CD14-positive monocyte (primary cell): ENCODE measurements at regions not wholly inside any gene's neighbourhood (a gene's known extent, or its start where the extent isn't known, plus 50 kb on each side); places are given as distances from the start of the nearest gene placed in this dataset.

Experiments used
- DNase-seq, 3 donors: peaks; one replicate each; pipeline ENCODE4 v3.0.0-alpha.2; 2011 to 2022
- H2AFZ ChIP-seq: 2 replicates; pipeline ENCODE4 v1.6.0; 2012; ENCODE audit warnings: mild to moderate bottlenecking, low read depth, low read length, inconsistent platforms; ENCODE audit not compliant: insufficient read depth, poor library complexity, severe bottlenecking
- H3K27ac ChIP-seq, 2 donors: 1 replicate in 1 of 2; 2 replicates in 1 of 2; pipeline ENCODE4 v1.5.1; 2012 to 2013; ENCODE audit warnings: low read length in 2 of 2, control low read depth in 1 of 2, inconsistent platforms in 1 of 2, low read depth in 1 of 2, mild to moderate bottlenecking in 1 of 2
- H3K27me3 ChIP-seq, 2 donors: one replicate each; pipeline versions ENCODE4 v1.6.0 to v1.6.1; 2011 to 2013; ENCODE audit warnings: low read length in 2 of 2; ENCODE audit not compliant: control insufficient read depth in 2 of 2, insufficient read depth in 2 of 2
- H3K36me3 ChIP-seq, 2 donors: replicated peaks in 1 of 2; 1 replicate in 1 of 2; 2 replicates in 1 of 2; pipeline versions ENCODE4 v1.5.1 to v1.6.1; 2012 to 2013; ENCODE audit warnings: low read length in 2 of 2, control low read depth in 1 of 2, inconsistent platforms in 1 of 2, mild to moderate bottlenecking in 1 of 2; ENCODE audit not compliant: insufficient read depth in 2 of 2, control insufficient read depth in 1 of 2
- H3K4me1 ChIP-seq, 2 donors: 1 replicate in 1 of 2; 2 replicates in 1 of 2; pipeline versions ENCODE4 v1.5.1 to v1.6.1; 2012 to 2013; ENCODE audit warnings: low read length in 2 of 2, control low read depth in 1 of 2, inconsistent platforms in 1 of 2, mild to moderate bottlenecking in 1 of 2, moderate library complexity in 1 of 2; ENCODE audit not compliant: insufficient read depth in 2 of 2, control insufficient read depth in 1 of 2
- H3K4me2 ChIP-seq: replicated peaks from 2 replicates; pipeline ENCODE3; 2012; ENCODE audit warnings: low read length, moderate library complexity, mild to moderate bottlenecking; ENCODE audit not compliant: poor library complexity, severe bottlenecking; ENCODE audit errors: extremely low read depth
- H3K4me3 ChIP-seq, 3 experiments: fragments of 200-600 bp in 1 of 3; sonication (generic) in 1 of 3; replicated peaks in 1 of 3; 1 replicate in 2 of 3; 2 replicates in 1 of 3; pipeline ENCODE4 v1.5.1; 2011 to 2013; ENCODE audit warnings: low read length in 3 of 3, mild to moderate bottlenecking in 3 of 3, control low read depth in 2 of 3, low read depth in 2 of 3, inconsistent platforms in 1 of 3, moderate library complexity in 1 of 3
- H3K79me2 ChIP-seq: 2 replicates; pipeline ENCODE4 v1.6.0; 2012; ENCODE audit warnings: mild to moderate bottlenecking, control low read depth, inconsistent platforms, low read length, moderate library complexity; ENCODE audit not compliant: insufficient read depth
- H3K9ac ChIP-seq: 2 replicates; pipeline ENCODE4 v1.6.0; 2017; ENCODE audit warnings: low read length, mild to moderate bottlenecking; ENCODE audit not compliant: insufficient read depth, poor library complexity, severe bottlenecking
- H3K9me3 ChIP-seq, 2 donors: replicated peaks in 1 of 2; 1 replicate in 1 of 2; 2 replicates in 1 of 2; pipeline versions ENCODE4 v1.5.1 to v1.6.1; 2012 to 2013; ENCODE audit warnings: low read length in 2 of 2, control low read depth in 1 of 2; ENCODE audit not compliant: control insufficient read depth in 1 of 2, insufficient read depth in 1 of 2
- H4K20me1 ChIP-seq: 2 replicates; pipeline ENCODE4 v1.6.0; 2012; ENCODE audit warnings: mild to moderate bottlenecking, low read length, control low read depth, moderate library complexity; ENCODE audit not compliant: insufficient read depth
- H3K27ac Mint-ChIP-seq, 7 donors: one replicate each; pipeline ENCODE4 v1.8.0; 2020; ENCODE audit warnings: mild to moderate bottlenecking in 7 of 7, mixed read lengths in 7 of 7, moderate library complexity in 6 of 7, inconsistent platforms in 2 of 7
- H3K27me3 Mint-ChIP-seq, 3 donors: one replicate each; pipeline ENCODE4 v1.8.0; 2021 to 2022; ENCODE audit warnings: low read depth in 3 of 3, mild to moderate bottlenecking in 3 of 3, mixed read lengths in 3 of 3, moderate library complexity in 3 of 3, inconsistent platforms in 1 of 3
- H3K36me3 Mint-ChIP-seq, 2 donors: one replicate each; pipeline ENCODE4 v1.8.0; 2020; ENCODE audit warnings: mixed read lengths in 2 of 2, inconsistent platforms in 1 of 2, mild to moderate bottlenecking in 1 of 2
- H3K4me1 Mint-ChIP-seq: one replicate; pipeline ENCODE4 v1.8.0; 2020; ENCODE audit warnings: mild to moderate bottlenecking, mixed read lengths
- H3K4me3 Mint-ChIP-seq, 2 donors: one replicate each; pipeline ENCODE4 v1.8.0; 2020; ENCODE audit warnings: mild to moderate bottlenecking in 2 of 2, mixed read lengths in 2 of 2, moderate library complexity in 1 of 2
- H3K9me3 Mint-ChIP-seq, 7 donors: one replicate each; pipeline ENCODE4 v1.8.0; 2020 to 2022; ENCODE audit warnings: mixed read lengths in 7 of 7, mild to moderate bottlenecking in 6 of 7, moderate library complexity in 6 of 7, inconsistent platforms in 2 of 7
- CTCF ChIP-seq: fragments of 200-600 bp; IDR thresholded peaks from one replicate; pipeline ENCODE4 v1.8.0; 2022; ENCODE audit warnings: antibody characterized with exemption, mild to moderate bottlenecking
- WGBS: methylation state at CpG from one replicate; pipeline ENCODE4 v1.1.5; 2013; ENCODE audit warnings: missing lambda C conversion rate; ENCODE audit not compliant: insufficient coverage; 5-methylcytosine and 5-hydroxymethylcytosine counted together
- intact Hi-C, 2 donors: fragments of 100-400 bp; cut with micrococcal nuclease; formaldehyde crosslinking; loops; one replicate each; pipeline versions ENCODE4 v1.15.0 to v1.15.1; 2023

GRCh38 chr2:220334871-220335590 lies 707.6 kb downstream of the SLC4A3 start:
- peaks cover 0 to 1% (median 0%) of the 10 kb centered on the region in 3 donors for H3K27me3 Mint-ChIP-seq
- Histone ChIP-seq H4K20me1 (no peaks in the 10 kb centered on the region), H3K27ac (no peak overlapping the region), H3K79me2 (no peaks in the 10 kb centered on the region), H3K9ac (no peak overlapping the region), H3K27me3 (no peaks in the 10 kb centered on the region), H3K4me2 (no peak overlapping the region), H3K4me1 (no peaks in the 10 kb centered on the region), H3K36me3 (no peaks in the 10 kb centered on the region), H3K9me3 (peaks cover 19 to 22% of the 10 kb centered on the region in 2 donors), H3K4me3 (no peak overlapping the region), H2AFZ (no peak overlapping the region)
- H3K9me3 Mint-ChIP-seq, result peaks cover 3 to 16% (median 10%) of the 10 kb centered on the region in 7 donors
- H3K4me3 Mint-ChIP-seq, result no peak overlapping the region
- H3K36me3 Mint-ChIP-seq, result no peaks in the 10 kb centered on the region
- no peak for TF ChIP-seq CTCF
- no peaks in the 10 kb centered on the region for H3K4me1 Mint-ChIP-seq
- intact Hi-C loops, result no loop called here
- DNase-seq, result no peak
- H3K27ac Mint-ChIP-seq, result no peak overlapping the region
- 83% methylated on average over 4 of the region's 4 CpGs for WGBS

- Histone ChIP-seq H3K9ac (no peak overlapping the region), H4K20me1 (no peaks in the 10 kb centered on the region), H3K4me2 (no peak overlapping the region), H3K9me3 (peaks cover 19 to 22% of the 10 kb centered on the region in 2 donors), H3K4me1 (no peaks in the 10 kb centered on the region), H3K79me2 (no peaks in the 10 kb centered on the region), H2AFZ (no peak overlapping the region), H3K27ac (no peak overlapping the region), H3K36me3 (no peaks in the 10 kb centered on the region), H3K27me3 (no peaks in the 10 kb centered on the region), H3K4me3 (no peak overlapping the region)
- no peak for DNase-seq
- Mint-ChIP-seq H3K9me3 (peaks cover 3 to 16% (median 10%) of the 10 kb centered on the region in 7 donors), H3K27ac (no peak overlapping the region), H3K4me1 (no peaks in the 10 kb centered on the region), H3K36me3 (no peaks in the 10 kb centered on the region), H3K27me3 (peaks cover 0 to 1% (median 0%) of the 10 kb centered on the region in 3 donors), H3K4me3 (no peak overlapping the region)
- no peak for TF ChIP-seq CTCF
- no CpG with 5 or more reads among the region's 4 CpGs for WGBS
- intact Hi-C loops, result no loop called here
These were observed 708.1 kb downstream of the SLC4A3 start for GRCh38 chr2:220335591-220335915.
